HT-29 (cell line): ENCODE measurements at regions not wholly inside any gene's neighbourhood (a gene's known extent, or its start where the extent isn't known, plus 50 kb on each side); places are given as distances from the start of the nearest gene placed in this dataset.
A peak's percentile ranks its signal among the peaks of the same experiment; 100 is the strongest.
"Not testable (repeated sequence)": the region's sequence is repeated elsewhere in the genome, so short reads cannot be mapped to it uniquely, and the experiment has no call there.

ENCODE experiments used
- DNase-seq: peaks from one replicate; pipeline ENCODE4 v3.0.0-alpha.2; 2015; ENCODE audit warnings: low spot score

GRCh38 chr4:103996637-103997036, 276.9 kb upstream of the TACR3 start:
- peak; percentile 40 for DNase-seq

- peak; percentile 9 for DNase-seq
Observed at GRCh38 chr4:103996064-103996463, 276.3 kb upstream of the TACR3 start.

- peak; percentile 45 for DNase-seq
Observed at GRCh38 chr4:103994059-103994458, 274.3 kb upstream of the TACR3 start.

GRCh38 chr4:103982454-103982853, 262.7 kb upstream of the TACR3 start:
- no peak for DNase-seq

- DNase-seq = peak; percentile 37
Observed at GRCh38 chr4:103948244-103949018, 228.6 kb upstream of the TACR3 start.

GRCh38 chr4:103947617-103948016, 227.8 kb upstream of the TACR3 start:
- no peak for DNase-seq

GRCh38 chr4:103946621-103947268, 227.0 kb upstream of the TACR3 start:
- not testable (repeated sequence) for DNase-seq

- DNase-seq = no peak
Observed at GRCh38 chr4:103938488-103938887, 218.7 kb upstream of the TACR3 start.

- no peak for DNase-seq
Observed at GRCh38 chr4:103936653-103937145, 216.9 kb upstream of the TACR3 start.

GRCh38 chr4:103934178-103934789, 214.5 kb upstream of the TACR3 start:
- DNase-seq = peak; percentile 78

GRCh38 chr4:103928370-103928769, 208.6 kb upstream of the TACR3 start:
- no peak for DNase-seq

GRCh38 chr4:103923551-103923950, 203.8 kb upstream of the TACR3 start:
- no peak for DNase-seq

GRCh38 chr4:103918214-103918613, 198.4 kb upstream of the TACR3 start:
- DNase-seq = no peak

- DNase-seq = peak; percentile 47
Observed at GRCh38 chr4:103915224-103915869, 195.6 kb upstream of the TACR3 start.

- no peak for DNase-seq
Observed at GRCh38 chr4:103907414-103907813, 187.6 kb upstream of the TACR3 start.

- DNase-seq = no peak
Observed at GRCh38 chr4:103904123-103904522, 184.3 kb upstream of the TACR3 start.

- DNase-seq = no peak
Observed at GRCh38 chr4:103902730-103903129, 182.9 kb upstream of the TACR3 start.

- DNase-seq = peak; percentile 3
Observed at GRCh38 chr4:103895876-103896465, 176.2 kb upstream of the TACR3 start.

GRCh38 chr4:103892586-103892985, 172.8 kb upstream of the TACR3 start:
- DNase-seq = no peak

GRCh38 chr4:103887191-103887590, 167.4 kb upstream of the TACR3 start:
- no peak for DNase-seq

GRCh38 chr4:103885152-103885551, 165.4 kb upstream of the TACR3 start:
- no peak for DNase-seq

- DNase-seq = no peak
Observed at GRCh38 chr4:103867311-103867710, 147.5 kb upstream of the TACR3 start.
